ENCODE measurements at regions not wholly inside any gene's neighbourhood (a gene's known extent, or its start where the extent isn't known, plus 50 kb on each side); places are given as distances from the start of the nearest gene placed in this dataset.

GRCh38 chr10:33532901-33533300 lies 198.4 kb upstream of the NRP1 start:
- no peak for TF ChIP-seq POLR2AphosphoS5 (IDR thresholded peaks at IDR 0.05; ENCODE audit: low read depth, low read length)
- TF ChIP-seq CTCF (IDR thresholded peaks at IDR 0.05; ENCODE audit: control extremely low read depth in 1 of 3, insufficient read depth in 1 of 3, low read depth in 1 of 3, low read length in 3 of 3) = no peak
- no peak for TF ChIP-seq SRF (IDR thresholded peaks at IDR 0.05; ENCODE audit: low read depth, low read length)
- TF ChIP-seq POLR2A (IDR thresholded peaks at IDR 0.05; ENCODE audit: control extremely low read depth in 1 of 2, low read depth in 2 of 2, low read length in 2 of 2) = no peak
- TF ChIP-seq ZNF274 (IDR thresholded peaks at IDR 0.05; ENCODE audit: borderline replicate concordance, extremely low read depth, low read length) = no peak
- TF ChIP-seq ATF3 (IDR thresholded peaks at IDR 0.05; ENCODE audit: insufficient read depth, low read depth, low read length) = no peak
- TF ChIP-seq HDAC2 (IDR thresholded peaks at IDR 0.05; ENCODE audit: borderline replicate concordance in 1 of 2, low read depth in 2 of 2, low read length in 2 of 2) = no peak
- TF ChIP-seq EZH2 (IDR thresholded peaks at IDR 0.05; ENCODE audit: low read depth, low read length, severe bottlenecking) = no peak
- no peak for TF ChIP-seq TCF12 (IDR thresholded peaks at IDR 0.05; ENCODE audit: low read depth, low read length)
- no peak for TF ChIP-seq HDAC6 (IDR thresholded peaks at IDR 0.05; ENCODE audit: low read depth, low read length)
- no peak for TF ChIP-seq SP1 (IDR thresholded peaks at IDR 0.05; ENCODE audit: low read depth, low read length)

Measured in H1 (cell line).